ENCODE measurements at regions not wholly inside any gene's neighbourhood (a gene's known extent, or its start where the extent isn't known, plus 50 kb on each side); places are given as distances from the start of the nearest gene placed in this dataset.

DNA sequence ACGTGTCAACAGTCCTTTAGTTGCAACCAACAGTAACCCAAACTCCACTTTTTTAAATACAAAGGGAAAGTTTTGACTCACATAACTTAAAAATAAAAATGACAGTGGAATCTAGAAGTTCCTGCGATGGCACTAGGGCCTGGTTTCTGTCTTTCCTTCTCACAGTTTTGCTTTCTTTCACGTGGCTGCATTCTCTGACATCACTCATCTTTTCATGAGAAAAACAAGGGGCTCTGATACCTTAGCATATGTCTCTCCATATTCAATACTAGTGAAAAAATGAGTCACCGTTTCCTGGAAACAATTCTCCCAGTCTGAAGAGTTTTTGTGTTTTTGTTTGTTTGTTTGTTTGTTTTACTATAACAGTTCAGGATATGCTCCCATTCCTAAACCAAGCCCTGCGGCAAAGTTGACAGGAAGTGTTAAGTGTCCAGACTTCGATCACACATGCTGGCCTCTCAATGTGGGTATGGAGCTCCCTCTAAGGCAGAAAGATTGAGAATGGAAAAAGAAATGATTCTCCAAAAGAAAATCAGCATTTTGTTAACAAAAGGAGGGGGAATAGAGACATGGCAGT, 483.3 kb downstream of the TTLL7 start:
- Histone ChIP-seq H2BK15ac (ENCODE audit: low read depth, low read length) (no peak overlapping the region), H3K27me3 (ENCODE audit: control insufficient read depth, insufficient read depth, low read length) (no peaks in the 10 kb centered on the region), H3K27ac (ENCODE audit: insufficient read depth, low read length) (no peak overlapping the region), H3K9me3 (ENCODE audit: control insufficient read depth, insufficient read depth, low read length) (no peaks in the 10 kb centered on the region), H2AK9ac (replicated peaks; ENCODE audit: low read depth, low read length, poor library complexity) (no peak overlapping the region), H3K4me3 (ENCODE audit: insufficient read depth, low read depth, low read length) (no peak overlapping the region), H2AFZ (replicated peaks; ENCODE audit: low read length, poor library complexity) (no peak overlapping the region), H3K4ac (ENCODE audit: low read depth, low read length) (no peak overlapping the region), H4K20me1 (ENCODE audit: insufficient read depth, low read length) (no peaks in the 10 kb centered on the region), H4K91ac (ENCODE audit: insufficient read depth, low read depth, low read length) (no peak overlapping the region), H3K14ac (replicated peaks; ENCODE audit: low read depth, low read length) (no peak overlapping the region), H3K4me1 (ENCODE audit: control insufficient read depth, insufficient read depth, low read length) (no peaks in the 10 kb centered on the region), H4K5ac (ENCODE audit: low read depth, low read length) (no peak overlapping the region), H2AK5ac (ENCODE audit: low read depth, low read length) (no peak overlapping the region), H2BK20ac (ENCODE audit: low read depth, low read length) (no peak overlapping the region), H3K23ac (ENCODE audit: low read depth, low read length) (no peak overlapping the region), H3K79me1 (ENCODE audit: low read depth in 1 of 2, low read length in 2 of 2) (no peaks in the 10 kb centered on the region), H3K9me1 (ENCODE audit: insufficient read depth, low read length) (no peaks in the 10 kb centered on the region), H4K8ac (ENCODE audit: low read depth in 2 of 2, low read length in 2 of 2) (no peak overlapping the region), H3K56ac (ENCODE audit: extremely low read depth, insufficient read depth, low read length) (no peak overlapping the region; the same call in 1 of the 2 replicates), H3K18ac (ENCODE audit: low read depth, low read length) (no peak overlapping the region), H3K4me2 (ENCODE audit: low read depth, low read length) (no peak overlapping the region), H2BK5ac (ENCODE audit: low read depth, low read length, poor library complexity, severe bottlenecking) (no peak overlapping the region), H2BK120ac (ENCODE audit: low read depth, low read length) (no peak overlapping the region), H3K36me3 (ENCODE audit: control insufficient read depth, insufficient read depth, low read length) (no peaks in the 10 kb centered on the region), H3K9ac (ENCODE audit: low read depth, low read length) (no peak overlapping the region)
- BruUV-seq (replicated peaks), result no TSS peak
- CTCF ChIA-PET, result no interaction called here
- POLR2A ChIA-PET (ENCODE audit: unreplicated experiment), result no interaction called here
- ATAC-seq (ENCODE audit: low read depth) (no peak), DNase-seq (no peak)
- TF ChIP-seq, protein P1, sequence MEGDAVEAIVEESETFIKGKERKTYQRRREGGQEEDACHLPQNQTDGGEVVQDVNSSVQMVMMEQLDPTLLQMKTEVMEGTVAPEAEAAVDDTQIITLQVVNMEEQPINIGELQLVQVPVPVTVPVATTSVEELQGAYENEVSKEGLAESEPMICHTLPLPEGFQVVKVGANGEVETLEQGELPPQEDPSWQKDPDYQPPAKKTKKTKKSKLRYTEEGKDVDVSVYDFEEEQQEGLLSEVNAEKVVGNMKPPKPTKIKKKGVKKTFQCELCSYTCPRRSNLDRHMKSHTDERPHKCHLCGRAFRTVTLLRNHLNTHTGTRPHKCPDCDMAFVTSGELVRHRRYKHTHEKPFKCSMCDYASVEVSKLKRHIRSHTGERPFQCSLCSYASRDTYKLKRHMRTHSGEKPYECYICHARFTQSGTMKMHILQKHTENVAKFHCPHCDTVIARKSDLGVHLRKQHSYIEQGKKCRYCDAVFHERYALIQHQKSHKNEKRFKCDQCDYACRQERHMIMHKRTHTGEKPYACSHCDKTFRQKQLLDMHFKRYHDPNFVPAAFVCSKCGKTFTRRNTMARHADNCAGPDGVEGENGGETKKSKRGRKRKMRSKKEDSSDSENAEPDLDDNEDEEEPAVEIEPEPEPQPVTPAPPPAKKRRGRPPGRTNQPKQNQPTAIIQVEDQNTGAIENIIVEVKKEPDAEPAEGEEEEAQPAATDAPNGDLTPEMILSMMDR (conservative IDR thresholded peaks at IDR 0.05; ENCODE audit: low read depth, low read length), result no peak
- no peak for TF ChIP-seq FOS (IDR thresholded peaks at IDR 0.05; ENCODE audit: low read depth, low read length)
- no peak for TF ChIP-seq RAD21 (IDR thresholded peaks at IDR 0.05; ENCODE audit: low read length)
- no peak for TF ChIP-seq MAFK (IDR thresholded peaks at IDR 0.05; ENCODE audit: low read depth, low read length)
- intact Hi-C loops (cut with micrococcal nuclease), result no loop called here
- in situ Hi-C loops (cut with MboI; ENCODE audit: low sequenced_read_pairs), result no loop called here
- no CpG with 5 or more reads among the region's 6 CpGs for WGBS, 2 experiments (ENCODE audit: extremely low coverage in 2 of 2, insufficient read length in 1 of 2)
- dilution Hi-C loops (cut with HindIII; ENCODE audit: low sequenced_read_pairs, unreplicated experiment), result no loop called here
